ENCODE measurements at regions not wholly inside any gene's neighbourhood (a gene's known extent, or its start where the extent isn't known, plus 50 kb on each side); places are given as distances from the start of the nearest gene placed in this dataset.

DNA sequence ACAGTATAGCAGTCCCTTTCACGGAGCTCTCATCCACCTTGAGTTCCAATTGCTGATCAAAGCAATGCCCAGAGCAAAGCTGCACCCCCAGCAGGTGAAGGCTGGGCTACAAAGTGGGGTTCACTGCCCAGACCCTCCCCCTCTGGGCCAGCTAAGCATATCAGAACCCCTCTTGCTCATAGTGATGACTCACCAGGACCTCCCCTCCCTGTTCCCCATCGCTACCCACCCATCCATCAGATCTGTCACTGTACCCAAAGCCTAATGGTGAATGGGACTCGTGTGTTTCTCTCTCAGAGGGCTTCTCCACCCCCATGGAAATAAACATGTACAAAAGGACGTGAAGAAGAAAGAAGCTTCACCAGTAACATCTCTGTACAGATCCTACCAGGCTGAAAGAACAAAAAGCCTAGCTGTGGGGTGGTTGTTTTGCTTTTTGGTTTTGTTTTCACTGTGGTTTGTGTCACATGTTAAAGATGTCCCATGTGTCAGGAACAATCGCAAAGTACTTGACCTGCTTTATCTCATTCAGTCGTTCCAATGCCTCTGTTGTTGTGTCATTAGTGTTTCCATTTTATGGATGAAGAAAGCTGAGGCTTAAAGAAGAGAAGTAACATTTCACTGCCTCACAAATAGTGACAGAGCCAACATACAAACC is 518.5 kb downstream of the CD83 start:
- DNase-seq (ENCODE audit: low spot score) = no peak

- no peak for DNase-seq (ENCODE audit: low spot score)
These were observed 520.9 kb downstream of the CD83 start for GRCh38 chr6:14638435-14638905.

GRCh38 chr6:14638906-14639761 is 521.6 kb downstream of the CD83 start:
- peak; percentile 31 for DNase-seq (ENCODE audit: low spot score)

DNA sequence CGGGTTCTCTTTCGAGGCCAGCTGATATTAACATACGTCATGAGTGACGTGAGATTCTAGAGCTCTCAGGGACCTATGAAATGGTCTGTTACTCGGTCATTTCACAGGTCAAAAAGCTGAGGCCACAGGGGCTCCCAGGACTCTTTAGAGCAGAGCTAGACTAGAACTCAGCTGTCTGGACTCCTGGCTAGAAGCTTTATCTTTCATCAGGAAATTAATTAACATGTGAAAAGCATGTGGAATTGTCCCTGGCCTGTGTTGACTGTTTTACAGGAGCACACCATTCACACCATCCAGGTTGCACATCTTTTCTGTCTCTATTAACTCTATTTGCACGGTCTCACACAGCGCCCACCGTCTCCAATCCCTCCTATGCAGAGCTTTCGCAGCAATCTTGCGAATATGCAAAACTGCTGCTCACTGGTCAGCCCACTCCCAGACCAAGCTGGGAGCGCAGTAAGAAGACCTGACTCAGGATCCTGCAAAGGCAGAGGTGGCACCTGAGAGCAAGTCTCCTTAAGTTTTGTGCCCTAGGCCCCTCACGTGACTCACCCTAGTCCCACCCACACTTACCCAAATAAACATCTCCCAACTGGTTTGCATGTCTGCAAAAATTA is 522.5 kb downstream of the CD83 start:
- DNase-seq (ENCODE audit: low spot score) = no peak

- no peak for DNase-seq (ENCODE audit: low spot score)
These were observed 523.1 kb downstream of the CD83 start for GRCh38 chr6:14640631-14641030.

- DNase-seq (ENCODE audit: low spot score) = no peak
These were observed 524.0 kb downstream of the CD83 start for GRCh38 chr6:14641423-14642135.

- DNase-seq (ENCODE audit: low spot score) = no peak
These were observed 524.5 kb downstream of the CD83 start for GRCh38 chr6:14642136-14642505.

GRCh38 chr6:14642842-14643241 is 525.3 kb downstream of the CD83 start:
- no peak for DNase-seq (ENCODE audit: low spot score)

DNA sequence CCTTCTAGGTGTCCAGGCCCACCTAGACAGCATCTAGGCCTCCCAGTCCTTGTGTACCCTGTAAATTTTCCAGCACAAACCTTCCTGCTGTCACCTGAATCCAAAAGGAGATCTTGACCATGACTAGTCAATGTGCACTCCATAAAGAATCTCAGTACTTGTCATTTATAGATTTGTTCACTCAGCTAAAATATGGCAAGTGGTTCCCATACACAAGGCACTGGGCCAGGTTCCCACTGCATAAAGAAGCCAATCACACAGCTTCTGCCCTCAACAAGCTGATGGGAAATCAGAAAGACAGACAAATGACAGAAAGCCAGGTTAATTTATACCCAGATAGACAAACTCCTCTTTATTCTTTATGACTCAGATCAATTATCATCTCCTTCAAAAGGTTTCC is 526.8 kb downstream of the CD83 start:
- DNase-seq (ENCODE audit: low spot score) = peak; percentile 62

- DNase-seq (ENCODE audit: low spot score) = no peak
These were observed 527.6 kb downstream of the CD83 start for GRCh38 chr6:14645221-14645620.

DNA sequence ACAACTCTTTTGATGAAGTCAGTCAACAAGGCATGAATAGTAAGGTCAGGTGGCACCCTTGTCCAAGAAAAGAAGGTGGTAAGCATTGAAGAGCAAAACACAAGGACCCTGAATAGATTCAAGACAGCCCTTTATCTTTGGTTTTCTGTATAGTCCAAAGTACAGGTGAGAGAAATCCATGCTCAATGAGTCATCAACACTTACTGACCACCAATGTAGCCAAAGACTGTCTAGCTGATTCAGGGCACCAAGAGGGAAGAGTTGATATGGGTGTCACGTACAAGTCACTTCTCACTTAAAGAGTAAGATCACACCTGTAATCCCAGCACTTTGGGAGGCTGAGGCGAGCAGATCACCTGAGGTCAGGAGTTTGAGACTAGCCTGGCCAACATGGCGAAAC is 528.3 kb downstream of the CD83 start:
- peak; percentile 41 for DNase-seq (ENCODE audit: low spot score)

DNA sequence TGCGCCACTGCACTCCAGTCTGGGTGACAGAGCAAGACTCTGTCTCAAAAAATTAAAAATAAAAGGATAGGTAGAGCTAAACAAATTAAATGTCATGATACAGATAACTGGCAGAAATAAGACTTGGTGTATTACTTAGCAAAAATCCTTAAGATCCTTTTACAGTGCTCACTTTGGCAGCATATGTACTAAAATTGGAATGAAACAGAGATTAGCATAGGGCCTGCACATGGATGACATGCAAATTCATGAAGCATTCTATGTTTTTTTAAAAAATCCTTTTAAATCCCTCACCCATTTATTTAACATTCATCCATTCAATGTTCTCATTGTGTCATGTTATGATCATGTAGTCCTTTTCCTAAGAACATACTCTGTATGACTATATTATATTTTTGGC is 528.8 kb downstream of the CD83 start:
- no peak for DNase-seq (ENCODE audit: low spot score)

DNA sequence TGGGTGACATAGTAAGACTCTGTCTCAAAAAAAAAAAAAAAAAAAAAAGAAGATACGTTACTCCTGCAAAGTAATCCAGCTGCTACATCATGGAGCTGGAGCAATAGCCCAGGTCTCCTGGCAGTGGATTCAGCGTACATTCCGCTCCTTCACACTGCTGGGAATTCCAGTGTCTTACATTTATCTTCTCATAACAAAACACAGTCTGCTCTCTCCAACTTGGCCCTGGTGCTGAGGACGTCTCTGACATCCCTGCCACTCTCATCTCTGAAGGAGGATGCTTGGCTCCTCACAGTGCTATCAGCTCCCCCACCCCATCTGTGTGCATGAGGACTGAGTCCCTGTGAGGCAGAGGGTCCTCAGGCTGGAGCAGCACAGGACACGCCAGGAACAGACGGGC is 529.8 kb downstream of the CD83 start:
- DNase-seq (ENCODE audit: low spot score) = no peak

DNA sequence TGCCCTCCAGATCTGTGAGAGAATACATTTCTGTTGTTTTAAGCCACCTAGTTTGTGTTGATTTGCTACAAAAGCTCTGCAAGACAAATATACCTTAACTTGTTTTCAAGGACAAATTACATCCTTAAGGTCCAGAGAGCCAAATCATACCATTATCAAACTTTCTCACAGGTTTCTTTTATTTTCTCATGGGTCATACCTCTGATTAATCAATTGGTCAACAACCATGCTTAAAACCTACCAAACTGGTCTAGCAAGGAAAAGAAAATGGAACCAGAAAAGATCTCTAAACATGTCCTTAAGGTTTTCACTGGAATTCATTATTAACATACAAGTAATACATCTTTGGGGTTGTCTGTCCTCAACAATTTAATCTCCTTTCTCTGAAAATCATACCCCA is 535.0 kb downstream of the CD83 start:
- DNase-seq (ENCODE audit: low spot score) = no peak

GRCh38 chr6:14655201-14656061 is 537.9 kb downstream of the CD83 start:
- DNase-seq (ENCODE audit: low spot score) = no peak

DNA sequence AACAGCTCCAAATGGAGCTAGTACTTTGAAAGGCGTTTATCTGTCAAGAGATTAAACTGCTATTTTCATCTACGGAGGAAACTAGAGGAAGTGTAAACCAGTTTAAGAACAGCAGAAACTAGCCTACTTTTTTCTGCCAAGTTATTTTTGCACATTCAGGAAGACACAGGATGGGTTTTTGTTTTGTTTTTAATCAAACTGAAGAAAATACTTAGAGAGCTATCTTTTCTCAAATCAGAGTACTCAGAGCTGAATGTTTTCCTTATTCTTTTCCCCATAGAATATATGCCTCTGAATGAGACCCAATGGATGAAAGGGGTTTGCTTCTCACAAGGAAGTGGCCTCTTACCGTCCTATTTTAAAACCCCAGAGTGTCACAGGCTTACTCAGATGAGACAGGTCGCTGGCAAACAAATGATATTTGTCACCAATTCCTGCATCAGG is 538.5 kb downstream of the CD83 start:
- DNase-seq (ENCODE audit: low spot score) = no peak

DNA sequence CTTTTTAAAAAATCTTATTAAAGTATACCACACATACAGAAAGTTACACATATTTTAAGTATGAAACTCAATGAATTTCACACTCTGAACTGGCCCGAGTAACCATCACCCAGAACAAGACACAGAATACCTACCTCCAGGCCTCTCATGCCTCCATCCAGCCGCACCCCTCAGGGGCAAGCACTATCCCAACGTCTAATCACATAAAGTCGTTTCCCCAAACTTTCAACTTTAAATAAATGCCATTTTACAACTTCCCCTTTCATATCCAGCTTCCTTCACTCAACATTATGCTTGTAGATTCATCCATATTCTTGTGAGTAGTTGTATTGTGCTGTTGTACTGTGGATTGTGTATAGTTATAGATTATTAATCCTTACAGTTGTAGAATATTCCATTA is 539.1 kb downstream of the CD83 start:
- no peak for DNase-seq (ENCODE audit: low spot score)

- no peak for DNase-seq (ENCODE audit: low spot score)
These were observed 540.5 kb downstream of the CD83 start for GRCh38 chr6:14658030-14658429.

DNA sequence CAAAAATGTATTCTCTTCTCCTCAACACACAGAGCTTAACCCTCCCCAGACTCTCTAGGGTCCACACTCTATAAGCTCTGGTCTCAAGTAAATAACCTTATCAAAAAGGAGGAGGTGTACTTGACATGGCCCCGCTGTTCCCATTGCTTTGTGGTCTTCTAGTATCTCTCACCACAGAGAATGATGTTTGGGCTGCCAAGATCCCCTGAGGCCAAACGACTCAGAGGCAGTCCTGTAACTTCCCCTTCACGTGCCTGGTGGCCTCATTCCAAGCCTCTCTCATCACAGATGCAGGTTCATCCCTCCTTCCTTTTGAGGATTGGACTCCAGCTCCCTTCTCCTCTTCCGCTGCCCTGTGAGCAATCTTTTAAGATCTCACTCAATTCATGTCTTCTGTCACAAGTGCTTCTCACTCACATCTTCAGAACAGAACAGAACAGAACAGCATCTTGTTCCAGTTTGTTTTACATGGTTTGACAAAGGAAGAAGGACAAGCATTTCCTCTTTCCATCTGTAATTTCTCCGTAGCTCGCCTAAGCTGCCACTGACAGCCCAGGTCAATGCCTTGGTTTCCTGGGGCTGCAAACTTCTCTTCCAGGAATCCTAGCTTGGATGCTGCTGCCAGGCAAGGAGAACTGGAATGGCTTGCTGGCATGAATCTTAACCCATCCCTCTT is 541.5 kb downstream of the CD83 start:
- peak; percentile 57 for DNase-seq (ENCODE audit: low spot score)

DNA sequence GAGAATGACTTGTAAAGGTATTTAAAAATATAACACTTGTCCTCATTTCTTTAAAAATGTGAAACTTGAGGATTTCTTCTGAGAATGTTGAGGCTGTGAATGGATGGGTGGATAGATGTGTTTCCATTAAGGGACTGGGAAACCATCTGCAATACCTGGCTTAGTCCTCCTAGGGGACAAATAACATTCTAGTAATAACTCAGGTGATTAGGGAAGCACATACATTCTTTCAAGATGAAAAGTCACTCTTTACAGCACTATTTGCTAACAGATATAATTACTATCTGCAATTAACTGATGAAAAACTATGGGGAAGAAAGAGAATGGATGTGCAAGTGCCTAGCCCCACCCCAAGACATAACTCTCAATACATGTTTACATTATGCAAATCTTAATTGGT is 542.3 kb downstream of the CD83 start:
- no peak for DNase-seq (ENCODE audit: low spot score)
